Esophagus muscularis mucosa (tissue), 4 donors: ENCODE measurements at regions not wholly inside any gene's neighbourhood (a gene's known extent, or its start where the extent isn't known, plus 50 kb on each side); places are given as distances from the start of the nearest gene placed in this dataset.
"Not testable (repeated sequence)": the region's sequence is repeated elsewhere in the genome, so short reads cannot be mapped to it uniquely, and the experiment has no call there.

Experiments
- DNase-seq: peaks from one replicate; pipeline ENCODE4 v3.0.0-alpha.2; 2017; ENCODE audit errors: extremely low spot score
- H3K27ac ChIP-seq, 4 donors: fragments of 200-600 bp; sonication (generic); replicated peaks in 1 of 4; 1 replicate in 3 of 4; 2 replicates in 1 of 4; pipeline ENCODE4 v1.5.1; 2016 to 2019; ENCODE audit warnings: mild to moderate bottlenecking in 1 of 4
- H3K27me3 ChIP-seq, 4 donors: fragments of 200-600 bp; sonication (generic); one replicate each; pipeline versions ENCODE4 v1.5.1 to v1.6.0; 2016 to 2019
- H3K36me3 ChIP-seq, 4 donors: fragments of 200-600 bp; sonication (generic); one replicate each; pipeline ENCODE4 v1.5.1; 2016 to 2019
- H3K4me1 ChIP-seq, 4 donors: fragments of 200-600 bp; sonication (generic); one replicate each; pipeline ENCODE4 v1.5.1; 2016 to 2019
- H3K4me3 ChIP-seq, 4 donors: fragments of 200-600 bp; sonication (generic); 1 replicate in 2 of 4; 2 replicates in 2 of 4; pipeline ENCODE4 v1.5.1; 2016 to 2019; ENCODE audit warnings: mild to moderate bottlenecking in 4 of 4, moderate library complexity in 1 of 4
- H3K9me3 ChIP-seq, 4 donors: fragments of 200-600 bp; sonication (generic); 1 replicate in 3 of 4; 2 replicates in 1 of 4; pipeline ENCODE4 v1.5.1; 2016 to 2019
- CTCF ChIP-seq, 3 experiments: fragments of 200-600 bp in 2 of 3; fragments of 450-650 bp in 1 of 3; sonication (generic) in 2 of 3; IDR thresholded peaks; one replicate each; pipeline ENCODE4 v1.5.1; 2017 to 2019; ENCODE audit warnings: antibody characterized with exemption in 3 of 3, mild to moderate bottlenecking in 2 of 3, moderate library complexity in 1 of 3
- EP300 ChIP-seq: sonication (generic); formaldehyde crosslinking; IDR thresholded peaks from one replicate; pipeline ENCODE4 v1.6.1; 2017; ENCODE audit warnings: antibody characterized with exemption
- POLR2A ChIP-seq: fragments of 450-650 bp; IDR thresholded peaks from one replicate; pipeline ENCODE4 v1.6.1; 2017; ENCODE audit warnings: antibody characterized with exemption, moderate library complexity, mild to moderate bottlenecking, low read depth
- POLR2AphosphoS5 ChIP-seq, 2 donors: sonication (generic); formaldehyde crosslinking; IDR thresholded peaks; one replicate each; pipeline ENCODE4 v1.6.1; 2017; ENCODE audit warnings: antibody characterized with exemption in 2 of 2
- whole genome bisulfite sequencing: methylation state at CpG from one replicate; pipeline ENCODE4 v1.1.5; 2018; 5-methylcytosine and 5-hydroxymethylcytosine counted together
- intact Hi-C: fragments of 100-400 bp; cut with DNase I; formaldehyde crosslinking; loops from one replicate; pipeline ENCODE4 v1.15.1; 2023
- small RNA-seq, 3 donors: library from RNA; depleted of rRNA; stranded (forward); fragments of <200 nt; gene quantifications; one replicate each; pipeline ENCODE3, GENCODE V24; 2016

GRCh38 chr11:71774603-71775222 is 58.3 kb upstream of the DEFB108B start:
- intact Hi-C loops, result no loop called here
- H3K36me3 ChIP-seq, result no peaks in the 10 kb centered on the region
- no peak overlapping the region for H3K4me3 ChIP-seq
- DNase-seq, result no peak
- H3K9me3 ChIP-seq, result no peaks in the 10 kb centered on the region
- no peak overlapping the region for H3K27ac ChIP-seq
- WGBS, result 94% methylated on average over 26 of the region's 30 CpGs
- H3K4me1 ChIP-seq, result no peaks in the 10 kb centered on the region
- H3K27me3 ChIP-seq, result no peaks in the 10 kb centered on the region
- TF ChIP-seq EP300 (no peak), POLR2A (no peak), POLR2AphosphoS5 (IDR thresholded peaks at IDR 0.05) (no peak), CTCF (IDR thresholded peaks at IDR 0.05) (no peak)

GRCh38 chr11:71780116-71780515 is 52.9 kb upstream of the DEFB108B start:
- DNase-seq, H3K4me3 ChIP-seq, H3K27ac ChIP-seq, H3K36me3 ChIP-seq, intact Hi-C loops, H3K4me1 ChIP-seq, H3K9me3 ChIP-seq, H3K27me3 ChIP-seq: not testable (repeated sequence)
- WGBS, result 51% methylated on average over 6 of the region's 6 CpGs

- intact Hi-C loops, H3K9me3 ChIP-seq, H3K36me3 ChIP-seq, DNase-seq, H3K27ac ChIP-seq, H3K4me3 ChIP-seq, H3K27me3 ChIP-seq, H3K4me1 ChIP-seq: not testable (repeated sequence)
- 72% methylated on average over 6 of the region's 6 CpGs for WGBS
Measured at GRCh38 chr11:71780771-71781170, 52.2 kb upstream of the DEFB108B start.

- intact Hi-C loops, H3K36me3 ChIP-seq, H3K9me3 ChIP-seq, H3K4me3 ChIP-seq, H3K4me1 ChIP-seq, DNase-seq, H3K27me3 ChIP-seq, H3K27ac ChIP-seq: not testable (repeated sequence)
- WGBS, result 75% methylated on average over 4 of the region's 5 CpGs
Measured at GRCh38 chr11:71781491-71781890, 51.5 kb upstream of the DEFB108B start.

GRCh38 chr11:71782229-71782861 is 50.7 kb upstream of the DEFB108B start:
- H3K27me3 ChIP-seq, DNase-seq, H3K27ac ChIP-seq, H3K9me3 ChIP-seq, H3K4me3 ChIP-seq, H3K36me3 ChIP-seq, intact Hi-C loops, H3K4me1 ChIP-seq: not testable (repeated sequence)
- 89% methylated on average over 13 of the region's 13 CpGs for WGBS

- H3K4me3 ChIP-seq, H3K36me3 ChIP-seq, DNase-seq, intact Hi-C loops, H3K27me3 ChIP-seq, H3K9me3 ChIP-seq, H3K27ac ChIP-seq: not testable (repeated sequence)
- peaks cover 5 to 11% (median 11%) of the 10 kb centered on the region in 4 donors for H3K4me1 ChIP-seq
- WGBS, result 67% methylated on average over 4 of the region's 4 CpGs
Measured at GRCh38 chr11:71783191-71783590, 49.8 kb upstream of the DEFB108B start.

Small RNAs in the stretch of these regions (small RNA-seq; reads per million reads assigned to genes)
- gene SNRPCP14, result 0 reads per million in 3 donors
